WTC11 (cell line): ENCODE measurements at regions not wholly inside any gene's neighbourhood (a gene's known extent, or its start where the extent isn't known, plus 50 kb on each side); places are given as distances from the start of the nearest gene placed in this dataset.

Experiments used
- ATAC-seq: fragments of 200-7000 bp; cut with Tn5 transposase; 2 replicates; pipeline ENCODE4 v1.10.0; 2021; ENCODE audit warnings: mild to moderate bottlenecking, moderate library complexity
- CTCF ChIA-PET: fragments of 300-600 bp; sonication (Branson Sonifier 250); formaldehyde crosslinking; loops from one replicate; lab custom pipeline; 2021; ENCODE audit warnings: antibody characterized with exemption; lab: Charles Lee
- POLR2A ChIA-PET: fragments of 350-600 bp; sonication (Branson Sonifier 250); formaldehyde crosslinking; loops from one replicate; lab custom pipeline; 2021; ENCODE audit warnings: antibody characterized with exemption; lab: Charles Lee
- DNase-seq: peaks from one replicate; pipeline ENCODE4 v3.0.0; 2021; ENCODE audit warnings: low spot score
- H3K27ac Mint-ChIP-seq: 2 replicates; pipeline ENCODE4 v1.8.0; 2021; ENCODE audit warnings: mixed read lengths
- H3K27me3 Mint-ChIP-seq: 2 replicates; pipeline ENCODE4 v1.8.0; 2021; ENCODE audit warnings: low read depth, mild to moderate bottlenecking, moderate library complexity, mixed read lengths
- H3K36me3 Mint-ChIP-seq: 2 replicates; pipeline ENCODE4 v1.8.0; 2021; ENCODE audit warnings: mixed read lengths
- H3K4me1 Mint-ChIP-seq: 2 replicates; pipeline ENCODE4 v1.8.0; 2022; ENCODE audit warnings: mixed read lengths
- H3K4me3 Mint-ChIP-seq: 2 replicates; pipeline ENCODE4 v1.8.0; 2021; ENCODE audit warnings: mild to moderate bottlenecking, moderate library complexity, mixed read lengths
- H3K9me3 Mint-ChIP-seq: 2 replicates; pipeline ENCODE4 v1.8.0; 2021; ENCODE audit warnings: mixed read lengths
- GRHL2 ChIP-seq: fragments of 250-450 bp; sonication (Bioruptor Pico); IDR thresholded peaks from 2 replicates; pipeline ENCODE4 v1.8.0; 2022; ENCODE audit warnings: mild to moderate bottlenecking, moderate library complexity; ENCODE audit not compliant: insufficient replicate concordance, severe bottlenecking
- HMGA2 ChIP-seq: fragments of 250-450 bp; sonication (Bioruptor Pico); IDR thresholded peaks from 2 replicates; pipeline ENCODE4 v1.4.0; 2021; ENCODE audit warnings: mild to moderate bottlenecking, moderate library complexity
- RELA ChIP-seq: sonication (generic); formaldehyde crosslinking; IDR thresholded peaks from 2 replicates; pipeline ENCODE4 v1.8.1; 2022; ENCODE audit warnings: missing genetic modification reagents, mild to moderate bottlenecking, borderline replicate concordance
- RORB ChIP-seq: fragments of 250-450 bp; sonication (Bioruptor Pico); IDR thresholded peaks from 2 replicates; pipeline ENCODE4 v1.9.0; 2021; ENCODE audit warnings: mild to moderate bottlenecking
- ZNF121 ChIP-seq: sonication (generic); formaldehyde crosslinking; IDR thresholded peaks from 2 replicates; pipeline ENCODE4 v1.8.0; 2023; ENCODE audit warnings: missing genetic modification reagents
- ZNF138 ChIP-seq: sonication (generic); formaldehyde crosslinking; conservative IDR thresholded peaks from 2 replicates; pipeline ENCODE4 v1.8.1; 2022; ENCODE audit warnings: mild to moderate bottlenecking, moderate library complexity, missing genetic modification reagents
- ZNF219 ChIP-seq: sonication (generic); formaldehyde crosslinking; IDR thresholded peaks from 2 replicates; pipeline ENCODE4 v1.8.0; 2023; ENCODE audit warnings: missing genetic modification reagents, mild to moderate bottlenecking, borderline replicate concordance
- ZNF263 ChIP-seq: sonication (generic); formaldehyde crosslinking; IDR thresholded peaks from 2 replicates; pipeline ENCODE4 v1.8.1; 2022; ENCODE audit warnings: low read depth, mild to moderate bottlenecking, moderate library complexity, missing genetic modification reagents
- TF ChIP-seq, protein P1 (sequence below): sonication (generic); formaldehyde crosslinking; IDR thresholded peaks from 2 replicates; pipeline ENCODE4 v1.8.0; 2023; ENCODE audit warnings: missing genetic modification reagents, mild to moderate bottlenecking, borderline replicate concordance
- TF ChIP-seq, protein P2 (sequence below): sonication (generic); formaldehyde crosslinking; IDR thresholded peaks from 2 replicates; pipeline ENCODE4 v1.8.0; 2022; ENCODE audit warnings: mild to moderate bottlenecking, missing genetic modification reagents
- TF ChIP-seq, protein P3 (sequence below): fragments of 250-450 bp; sonication (Bioruptor Pico); conservative IDR thresholded peaks from 2 replicates; pipeline ENCODE4 v1.9.0; 2021; ENCODE audit warnings: mild to moderate bottlenecking

DNA sequence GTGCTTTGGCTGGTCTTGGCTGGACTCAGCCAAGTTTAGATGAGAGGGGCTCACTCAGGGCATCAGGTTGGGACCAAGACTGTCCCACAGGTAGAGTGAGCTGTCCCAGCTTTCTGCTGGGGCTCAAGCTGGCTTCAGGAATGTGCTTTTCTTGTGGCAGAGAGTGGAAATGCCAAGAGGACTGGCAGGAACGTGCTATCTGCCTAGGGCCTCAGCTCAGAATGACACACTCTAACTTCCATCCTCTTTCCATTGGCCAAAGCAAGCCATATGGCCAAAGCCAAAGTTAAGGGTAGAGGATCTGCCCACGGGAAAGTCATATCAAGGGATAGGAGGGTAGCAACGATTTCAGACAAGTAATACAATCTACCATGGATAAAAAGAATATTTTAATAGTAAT lies 178.8 kb downstream of the ABHD5 start (continued):
- TF ChIP-seq GRHL2 (CRISPR knock-in tag): no peak
- no peak for TF ChIP-seq RELA (CRISPR knock-in tag)
- no peak for TF ChIP-seq ZNF121
- TF ChIP-seq, protein P1, sequence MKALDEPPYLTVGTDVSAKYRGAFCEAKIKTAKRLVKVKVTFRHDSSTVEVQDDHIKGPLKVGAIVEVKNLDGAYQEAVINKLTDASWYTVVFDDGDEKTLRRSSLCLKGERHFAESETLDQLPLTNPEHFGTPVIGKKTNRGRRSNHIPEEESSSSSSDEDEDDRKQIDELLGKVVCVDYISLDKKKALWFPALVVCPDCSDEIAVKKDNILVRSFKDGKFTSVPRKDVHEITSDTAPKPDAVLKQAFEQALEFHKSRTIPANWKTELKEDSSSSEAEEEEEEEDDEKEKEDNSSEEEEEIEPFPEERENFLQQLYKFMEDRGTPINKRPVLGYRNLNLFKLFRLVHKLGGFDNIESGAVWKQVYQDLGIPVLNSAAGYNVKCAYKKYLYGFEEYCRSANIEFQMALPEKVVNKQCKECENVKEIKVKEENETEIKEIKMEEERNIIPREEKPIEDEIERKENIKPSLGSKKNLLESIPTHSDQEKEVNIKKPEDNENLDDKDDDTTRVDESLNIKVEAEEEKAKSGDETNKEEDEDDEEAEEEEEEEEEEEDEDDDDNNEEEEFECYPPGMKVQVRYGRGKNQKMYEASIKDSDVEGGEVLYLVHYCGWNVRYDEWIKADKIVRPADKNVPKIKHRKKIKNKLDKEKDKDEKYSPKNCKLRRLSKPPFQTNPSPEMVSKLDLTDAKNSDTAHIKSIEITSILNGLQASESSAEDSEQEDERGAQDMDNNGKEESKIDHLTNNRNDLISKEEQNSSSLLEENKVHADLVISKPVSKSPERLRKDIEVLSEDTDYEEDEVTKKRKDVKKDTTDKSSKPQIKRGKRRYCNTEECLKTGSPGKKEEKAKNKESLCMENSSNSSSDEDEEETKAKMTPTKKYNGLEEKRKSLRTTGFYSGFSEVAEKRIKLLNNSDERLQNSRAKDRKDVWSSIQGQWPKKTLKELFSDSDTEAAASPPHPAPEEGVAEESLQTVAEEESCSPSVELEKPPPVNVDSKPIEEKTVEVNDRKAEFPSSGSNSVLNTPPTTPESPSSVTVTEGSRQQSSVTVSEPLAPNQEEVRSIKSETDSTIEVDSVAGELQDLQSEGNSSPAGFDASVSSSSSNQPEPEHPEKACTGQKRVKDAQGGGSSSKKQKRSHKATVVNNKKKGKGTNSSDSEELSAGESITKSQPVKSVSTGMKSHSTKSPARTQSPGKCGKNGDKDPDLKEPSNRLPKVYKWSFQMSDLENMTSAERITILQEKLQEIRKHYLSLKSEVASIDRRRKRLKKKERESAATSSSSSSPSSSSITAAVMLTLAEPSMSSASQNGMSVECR (CRISPR knock-in tag): no peak
- TF ChIP-seq, protein P2, sequence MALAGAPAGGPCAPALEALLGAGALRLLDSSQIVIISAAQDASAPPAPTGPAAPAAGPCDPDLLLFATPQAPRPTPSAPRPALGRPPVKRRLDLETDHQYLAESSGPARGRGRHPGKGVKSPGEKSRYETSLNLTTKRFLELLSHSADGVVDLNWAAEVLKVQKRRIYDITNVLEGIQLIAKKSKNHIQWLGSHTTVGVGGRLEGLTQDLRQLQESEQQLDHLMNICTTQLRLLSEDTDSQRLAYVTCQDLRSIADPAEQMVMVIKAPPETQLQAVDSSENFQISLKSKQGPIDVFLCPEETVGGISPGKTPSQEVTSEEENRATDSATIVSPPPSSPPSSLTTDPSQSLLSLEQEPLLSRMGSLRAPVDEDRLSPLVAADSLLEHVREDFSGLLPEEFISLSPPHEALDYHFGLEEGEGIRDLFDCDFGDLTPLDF (CRISPR knock-in tag): no peak
- TF ChIP-seq RORB: no peak

DNA sequence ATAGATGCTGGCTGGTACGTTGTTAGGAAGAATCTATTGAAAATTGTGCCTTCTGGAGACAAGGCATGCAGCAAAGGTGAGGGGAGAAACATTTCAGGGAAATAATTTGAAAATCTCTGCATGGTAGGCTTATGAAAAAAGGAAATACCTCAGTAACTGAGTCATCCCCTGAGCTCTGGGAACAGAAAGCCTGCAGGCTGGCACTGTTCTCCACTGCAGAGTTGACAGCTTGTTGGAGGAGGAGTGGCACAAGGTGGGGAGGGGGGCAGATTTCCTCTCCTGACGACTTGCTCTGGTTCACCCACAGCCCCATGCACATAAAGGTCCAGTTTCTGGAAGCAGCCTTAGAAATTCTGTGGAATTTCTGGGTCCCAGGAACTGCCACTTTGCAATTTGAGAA lies 179.4 kb downstream of the ABHD5 start:
- ATAC-seq: no peak
- DNase-seq: no peak
- H3K4me3 Mint-ChIP-seq: no peak overlapping the region
- peaks cover 5% of the 10 kb centered on the region for H3K36me3 Mint-ChIP-seq
- TF ChIP-seq ZNF263 (CRISPR knock-in tag) (no peak), HMGA2 (CRISPR knock-in tag) (no peak)
- peaks cover 9% of the 10 kb centered on the region for H3K9me3 Mint-ChIP-seq
- ChIA-PET POLR2A (no interaction called here), CTCF (interaction anchor here (1.9 to 3.1 kb wide), 2 partner anchors 9 to 15 kb away, joined by 12 to 15 read pairs; no protein-coding TSS in a partner anchor)
- H3K27me3 Mint-ChIP-seq: peaks cover 5% of the 10 kb centered on the region; the same call in 1 of the 2 replicates
- H3K27ac Mint-ChIP-seq: no peak overlapping the region
- peaks cover 27% of the 10 kb centered on the region for H3K4me1 Mint-ChIP-seq

DNA sequence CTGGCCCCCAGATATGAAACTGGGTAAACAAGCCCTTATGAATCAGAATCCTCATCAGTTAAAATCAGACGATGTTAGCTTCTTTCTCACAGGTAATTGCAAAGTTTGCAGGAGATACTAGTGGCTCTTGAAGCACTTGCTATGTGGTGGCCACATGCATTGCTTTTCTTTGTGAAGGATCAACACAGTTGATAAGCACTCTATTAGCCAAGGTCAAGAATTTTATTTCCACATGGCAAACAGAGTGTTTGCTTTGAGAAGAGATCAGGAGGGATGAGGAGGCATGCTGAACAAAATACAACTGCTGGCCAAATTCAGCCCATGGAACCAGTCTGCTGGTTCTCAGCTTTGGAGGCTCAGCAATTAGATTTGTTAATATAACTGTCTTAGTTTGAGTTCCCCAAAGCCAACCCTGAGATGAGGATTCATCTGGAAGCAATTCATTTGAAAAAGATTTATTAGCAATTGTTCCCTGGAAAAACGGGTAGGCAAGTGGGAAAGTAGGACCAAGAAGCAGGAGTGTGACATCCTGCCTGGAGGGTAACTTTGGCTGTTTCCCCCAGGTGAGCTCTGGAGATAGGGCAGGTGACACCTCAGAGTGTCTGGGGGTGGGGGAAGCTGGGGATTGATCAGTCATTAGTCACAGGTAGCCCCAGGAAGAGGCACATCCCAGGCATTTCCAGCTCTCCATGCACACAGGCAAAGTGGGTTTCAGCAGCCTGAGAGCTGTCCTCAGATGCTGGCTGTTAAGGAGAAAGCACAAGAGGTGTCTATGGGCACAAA lies 180.3 kb downstream of the ABHD5 start:
- no peak for ATAC-seq
- Mint-ChIP-seq H3K4me1 (peaks cover 27% of the 10 kb centered on the region), H3K27me3 (peaks cover 3% of the 10 kb centered on the region; the same call in 1 of the 2 replicates), H3K4me3 (no peak overlapping the region), H3K27ac (no peak overlapping the region), H3K9me3 (peaks cover 9% of the 10 kb centered on the region), H3K36me3 (peaks cover 5% of the 10 kb centered on the region)
- ChIA-PET CTCF (interaction anchor here (1.8 to 3.1 kb wide), 3 partner anchors 8 to 16 kb away, joined by 12 to 21 read pairs (median 15); no protein-coding TSS in a partner anchor), POLR2A (no interaction called here)
- DNase-seq: no peak
- TF ChIP-seq, protein P3, sequence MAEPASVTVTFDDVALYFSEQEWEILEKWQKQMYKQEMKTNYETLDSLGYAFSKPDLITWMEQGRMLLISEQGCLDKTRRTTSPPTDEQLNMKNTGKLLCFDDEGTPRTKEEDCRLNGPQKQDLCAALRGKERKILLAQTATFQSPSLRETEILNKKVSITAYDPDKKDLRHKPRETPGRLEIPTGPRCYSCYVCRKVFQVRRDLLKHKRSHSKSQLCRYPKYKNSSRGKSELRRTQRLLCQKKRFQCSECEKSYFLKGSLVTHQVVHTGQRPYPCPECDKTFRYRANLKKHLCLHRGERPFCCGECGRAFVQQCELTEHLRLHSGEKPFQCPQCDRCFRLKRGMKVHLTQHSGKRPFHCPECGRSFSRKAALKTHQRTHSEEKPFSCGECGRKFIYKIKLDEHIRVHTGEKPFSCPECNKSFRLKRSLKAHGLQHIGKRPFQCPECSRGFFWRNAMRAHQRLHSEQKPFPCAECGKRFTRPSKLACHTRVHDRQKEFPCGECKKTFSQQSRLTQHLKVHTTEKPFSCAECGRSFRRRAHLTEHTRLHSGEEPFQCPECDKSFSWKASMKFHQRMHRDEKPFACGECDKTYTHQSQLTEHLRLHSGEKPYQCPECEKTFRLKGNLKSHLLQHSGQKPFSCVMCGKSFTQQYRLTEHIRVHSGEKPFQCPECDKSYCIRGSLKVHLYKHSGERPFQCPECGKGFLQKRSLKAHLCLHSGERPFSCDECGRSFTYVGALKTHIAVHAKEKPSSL (CRISPR knock-in tag): no peak

DNA sequence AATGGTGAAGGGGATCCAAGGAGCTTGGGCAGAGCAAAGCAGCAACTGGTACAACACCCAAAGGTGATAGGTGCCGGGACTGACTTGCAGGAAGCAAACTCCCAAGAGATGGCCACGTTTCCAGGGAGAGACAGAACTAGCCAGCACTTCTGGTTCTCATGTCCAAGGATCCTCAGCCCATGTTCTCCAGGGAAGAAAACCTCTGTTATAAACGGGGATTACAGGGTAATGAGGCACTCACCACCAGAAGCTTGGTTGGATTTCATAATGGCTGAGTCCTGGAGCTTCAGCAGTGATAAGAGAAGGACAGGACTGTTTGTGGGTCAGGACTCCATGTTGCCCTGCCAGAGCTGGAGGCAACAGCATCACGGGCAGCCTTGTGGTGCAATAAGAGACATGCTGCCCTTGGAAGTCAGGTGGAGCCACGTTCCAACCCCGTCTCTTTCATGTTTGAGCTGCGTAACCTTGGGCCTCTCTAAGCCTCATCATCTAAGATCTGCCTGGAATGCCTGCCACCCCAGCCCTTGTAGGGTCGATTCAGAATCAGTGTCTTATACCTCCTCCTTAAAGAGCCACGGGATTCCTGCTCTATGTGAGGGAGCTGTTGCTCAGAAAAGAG lies 181.0 kb downstream of the ABHD5 start:
- no peak for ATAC-seq
- H3K4me1 Mint-ChIP-seq: peaks cover 27% of the 10 kb centered on the region
- CTCF ChIA-PET: interaction anchor here (0.6 to 3.1 kb wide), 4 partner anchors 7 to 242 kb away, joined by 3 to 21 read pairs (median 8); no protein-coding TSS in a partner anchor
- peaks cover 9% of the 10 kb centered on the region for H3K9me3 Mint-ChIP-seq
- POLR2A ChIA-PET: no interaction called here
- H3K27me3 Mint-ChIP-seq: peaks cover 3% of the 10 kb centered on the region; the same call in 1 of the 2 replicates
- H3K36me3 Mint-ChIP-seq: peaks cover 5% of the 10 kb centered on the region
- TF ChIP-seq ZNF138 (CRISPR knock-in tag) (no peak), ZNF219 (no peak)
- DNase-seq: no peak
- no peak overlapping the region for H3K27ac Mint-ChIP-seq
- no peak overlapping the region for H3K4me3 Mint-ChIP-seq
